ENCODE measurements at regions not wholly inside any gene's neighbourhood (a gene's known extent, or its start where the extent isn't known, plus 50 kb on each side); places are given as distances from the start of the nearest gene placed in this dataset.
A peak's percentile ranks its signal among the peaks of the same experiment; 100 is the strongest.

DNA sequence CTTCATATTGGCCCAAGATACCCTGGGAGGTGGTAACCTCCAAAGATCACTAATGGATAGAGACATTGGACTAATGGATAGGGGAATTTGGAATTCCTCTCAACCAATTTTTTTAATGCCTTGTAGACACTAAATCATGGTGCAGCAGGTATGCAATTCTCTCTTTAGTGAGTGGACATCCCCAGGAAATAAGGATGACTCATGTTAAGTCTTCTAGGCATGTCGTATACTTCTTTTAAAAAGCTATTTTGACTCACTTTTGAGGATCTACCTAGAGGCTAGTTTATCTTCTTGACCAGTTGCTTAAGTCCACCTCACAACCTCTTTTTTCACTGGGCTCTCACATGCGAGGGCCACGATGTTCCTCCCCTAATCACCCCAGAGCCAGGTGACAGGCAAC is 211.6 kb upstream of the CDH12 start:
- intact Hi-C loops (cut with micrococcal nuclease) = no loop called here
- DNase-seq (no peak), ATAC-seq (ENCODE audit: low read depth) (no peak)
- ChIA-PET CTCF (no interaction called here), POLR2A (no interaction called here)
- H3K27me3 Mint-ChIP-seq = no peaks in the 10 kb centered on the region
- H3K27ac Mint-ChIP-seq = no peak overlapping the region
- peaks cover 3% of the 10 kb centered on the region for H3K4me1 Mint-ChIP-seq
- no peak overlapping the region for H3K4me3 Mint-ChIP-seq
- H3K9me3 Mint-ChIP-seq = peaks cover 2% of the 10 kb centered on the region
- TF ChIP-seq, protein P1, sequence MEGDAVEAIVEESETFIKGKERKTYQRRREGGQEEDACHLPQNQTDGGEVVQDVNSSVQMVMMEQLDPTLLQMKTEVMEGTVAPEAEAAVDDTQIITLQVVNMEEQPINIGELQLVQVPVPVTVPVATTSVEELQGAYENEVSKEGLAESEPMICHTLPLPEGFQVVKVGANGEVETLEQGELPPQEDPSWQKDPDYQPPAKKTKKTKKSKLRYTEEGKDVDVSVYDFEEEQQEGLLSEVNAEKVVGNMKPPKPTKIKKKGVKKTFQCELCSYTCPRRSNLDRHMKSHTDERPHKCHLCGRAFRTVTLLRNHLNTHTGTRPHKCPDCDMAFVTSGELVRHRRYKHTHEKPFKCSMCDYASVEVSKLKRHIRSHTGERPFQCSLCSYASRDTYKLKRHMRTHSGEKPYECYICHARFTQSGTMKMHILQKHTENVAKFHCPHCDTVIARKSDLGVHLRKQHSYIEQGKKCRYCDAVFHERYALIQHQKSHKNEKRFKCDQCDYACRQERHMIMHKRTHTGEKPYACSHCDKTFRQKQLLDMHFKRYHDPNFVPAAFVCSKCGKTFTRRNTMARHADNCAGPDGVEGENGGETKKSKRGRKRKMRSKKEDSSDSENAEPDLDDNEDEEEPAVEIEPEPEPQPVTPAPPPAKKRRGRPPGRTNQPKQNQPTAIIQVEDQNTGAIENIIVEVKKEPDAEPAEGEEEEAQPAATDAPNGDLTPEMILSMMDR (IDR thresholded peaks at IDR 0.05) = no peak
- no peaks in the 10 kb centered on the region for H3K36me3 Mint-ChIP-seq (ENCODE audit: low read depth)

DNA sequence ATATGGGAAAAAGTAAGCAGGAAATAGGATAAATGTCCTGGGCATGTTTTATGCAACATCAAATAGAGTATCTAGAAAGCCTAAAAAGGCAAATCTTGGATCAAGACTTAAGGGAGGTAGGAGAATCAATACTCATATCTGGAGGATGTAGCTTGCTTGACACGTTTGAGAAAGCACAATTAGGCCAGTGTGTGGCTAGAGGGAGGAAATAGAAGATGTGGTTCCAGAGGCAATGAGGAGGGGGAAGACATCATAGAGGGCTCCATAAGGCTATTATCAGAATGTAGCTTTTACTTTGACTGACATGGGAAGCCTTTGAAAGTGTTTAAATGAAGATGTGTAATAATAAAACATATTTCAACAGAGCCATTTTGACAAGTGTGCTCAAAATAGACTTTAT is 200.7 kb upstream of the CDH12 start:
- no peak for ATAC-seq (ENCODE audit: low read depth)
- CTCF ChIA-PET = no interaction called here

DNA sequence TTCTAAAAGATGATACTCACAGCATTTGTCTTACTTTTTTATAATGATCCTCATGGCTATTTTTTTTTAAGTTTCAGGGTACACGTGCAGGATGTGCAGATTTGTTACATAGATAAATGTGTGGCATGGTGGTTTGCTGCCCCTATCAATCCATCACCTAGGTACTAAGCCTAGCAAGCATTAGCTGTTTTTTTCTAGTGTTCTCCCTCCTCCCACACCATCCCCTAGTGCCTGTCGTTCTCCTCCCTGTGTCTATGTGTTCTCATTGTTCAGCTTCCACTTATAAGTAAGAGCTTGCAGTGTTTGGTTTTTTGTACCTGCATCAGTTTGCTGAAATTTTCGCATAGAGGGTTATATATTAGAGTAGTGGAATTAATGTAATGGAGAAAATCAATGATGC is 189.1 kb upstream of the CDH12 start:
- H3K27me3 Mint-ChIP-seq = no peaks in the 10 kb centered on the region
- POLR2A ChIA-PET = no interaction called here
- ATAC-seq (ENCODE audit: low read depth) (no peak), DNase-seq (no peak)
- H3K4me3 Mint-ChIP-seq = no peak overlapping the region
- H3K27ac Mint-ChIP-seq = no peak overlapping the region
- CTCF ChIA-PET = no interaction called here
- intact Hi-C loops (cut with micrococcal nuclease) = no loop called here
- no peaks in the 10 kb centered on the region for H3K36me3 Mint-ChIP-seq (ENCODE audit: low read depth)
- TF ChIP-seq, protein P1 (IDR thresholded peaks at IDR 0.05) = no peak
- H3K4me1 Mint-ChIP-seq = no peaks in the 10 kb centered on the region
- no peaks in the 10 kb centered on the region for H3K9me3 Mint-ChIP-seq

More for the DNA sequence above, 200.7 kb upstream of the CDH12 start:
- Mint-ChIP-seq H3K4me3 (no peak overlapping the region), H3K4me1 (no peaks in the 10 kb centered on the region), H3K36me3 (ENCODE audit: low read depth) (no peaks in the 10 kb centered on the region), H3K27ac (no peak overlapping the region), H3K9me3 (no peaks in the 10 kb centered on the region), H3K27me3 (no peaks in the 10 kb centered on the region)
- TF ChIP-seq, protein P1 (IDR thresholded peaks at IDR 0.05) = no peak
- intact Hi-C loops (cut with micrococcal nuclease) = no loop called here
- no peak for DNase-seq
- POLR2A ChIA-PET = no interaction called here

DNA sequence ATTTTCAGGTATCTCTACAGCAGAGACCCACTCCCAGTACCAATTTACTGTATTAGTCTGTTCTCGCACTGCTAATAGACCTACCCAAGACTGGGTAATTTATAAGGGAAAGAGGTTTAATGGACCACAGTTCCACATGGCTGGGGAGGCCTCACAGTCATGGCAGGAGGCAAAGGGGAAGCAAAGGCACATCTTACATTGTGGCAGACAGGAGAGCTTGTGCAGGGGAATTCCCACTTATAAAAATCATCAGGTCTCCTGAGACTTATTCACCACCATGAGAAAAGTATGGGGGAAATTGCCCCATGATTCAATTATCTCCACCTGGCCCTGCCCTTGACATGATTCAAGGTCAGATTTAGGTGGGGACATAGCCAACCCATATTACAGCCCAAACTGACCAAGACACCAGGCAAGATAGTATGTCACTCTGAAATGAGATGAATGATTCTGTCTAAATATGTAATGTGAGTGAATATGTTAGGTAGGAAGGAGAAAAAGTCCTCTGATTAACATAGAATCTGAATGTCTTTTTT is 182.5 kb upstream of the CDH12 start:
- intact Hi-C loops (cut with micrococcal nuclease) = no loop called here
- peaks cover 18% of the 10 kb centered on the region for H3K4me1 Mint-ChIP-seq
- H3K27ac Mint-ChIP-seq = peak overlapping the region; percentile 67
- ChIA-PET POLR2A (no interaction called here), CTCF (no interaction called here)
- TF ChIP-seq, protein P1 (IDR thresholded peaks at IDR 0.05) = no peak
- H3K27me3 Mint-ChIP-seq = no peaks in the 10 kb centered on the region
- H3K4me3 Mint-ChIP-seq = no peak overlapping the region
- DNase-seq = no peak
- peak; percentile 69 for ATAC-seq (ENCODE audit: low read depth)
- H3K9me3 Mint-ChIP-seq = peaks cover 11% of the 10 kb centered on the region
- no peaks in the 10 kb centered on the region for H3K36me3 Mint-ChIP-seq (ENCODE audit: low read depth)

DNA sequence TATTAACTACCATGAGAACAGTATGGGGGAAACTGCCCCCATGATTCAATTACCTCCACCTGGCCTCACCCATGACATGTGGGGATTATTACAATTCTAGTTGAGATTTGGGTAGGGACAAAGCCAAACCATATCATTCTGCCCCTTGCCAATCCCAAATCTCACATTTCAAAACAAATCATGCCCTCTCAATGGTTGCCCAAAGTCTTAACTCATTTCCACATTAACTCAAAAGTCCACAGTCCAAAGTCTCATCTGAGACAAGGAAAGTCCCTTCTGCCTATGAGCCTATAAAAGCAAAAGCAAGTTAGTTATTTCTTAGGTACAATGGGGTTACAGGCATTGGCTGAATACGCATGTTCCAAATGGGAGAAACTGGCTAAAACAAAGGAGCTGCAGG is 180.7 kb upstream of the CDH12 start:
- ChIA-PET CTCF (no interaction called here), POLR2A (no interaction called here)
- peaks cover 18% of the 10 kb centered on the region for H3K4me1 Mint-ChIP-seq
- H3K4me3 Mint-ChIP-seq = no peak overlapping the region
- DNase-seq (no peak), ATAC-seq (ENCODE audit: low read depth) (no peak)
- H3K27ac Mint-ChIP-seq = no peak overlapping the region
- intact Hi-C loops (cut with micrococcal nuclease) = no loop called here
- H3K27me3 Mint-ChIP-seq = no peaks in the 10 kb centered on the region
- no peaks in the 10 kb centered on the region for H3K36me3 Mint-ChIP-seq (ENCODE audit: low read depth)
- H3K9me3 Mint-ChIP-seq = peaks cover 11% of the 10 kb centered on the region
- TF ChIP-seq, protein P1 (IDR thresholded peaks at IDR 0.05) = no peak

Measured in activated B cell treated with CpG ODN at 0.5 μM for 24 hours (primary cell).